Skin epidermis (tissue), 12 donors: ENCODE measurements at regions not wholly inside any gene's neighbourhood (a gene's known extent, or its start where the extent isn't known, plus 50 kb on each side); places are given as distances from the start of the nearest gene placed in this dataset.

Experiments used
- H3K27ac ChIP-seq, 21 experiments: fragments of 200-600 bp; sonication (generic) in 11 of 21; one replicate each; pipeline ENCODE4 v1.5.0; 2020; ENCODE audit warnings: mild to moderate bottlenecking in 3 of 21, inconsistent platforms in 2 of 21, moderate library complexity in 2 of 21
- H3K4me3 ChIP-seq, 7 experiments: fragments of 200-600 bp; sonication (generic) in 2 of 7; one replicate each; pipeline ENCODE4 v1.5.0; 2020; ENCODE audit warnings: inconsistent platforms in 2 of 7, mild to moderate bottlenecking in 2 of 7, moderate library complexity in 1 of 7

- Histone ChIP-seq H3K4me3 (no peak overlapping the region), H3K27ac (no peak overlapping the region)
These were observed 101.8 kb downstream of the CYP26A1 start for GRCh38 chr10:93175490-93175889.

GRCh38 chr10:93177511-93177910 is 103.8 kb downstream of the CYP26A1 start:
- H3K27ac ChIP-seq, result no peak overlapping the region
- no peak overlapping the region for H3K4me3 ChIP-seq

GRCh38 chr10:93178226-93178625 is 104.5 kb downstream of the CYP26A1 start:
- Histone ChIP-seq H3K4me3 (no peak overlapping the region), H3K27ac (no peak overlapping the region)

- peak overlapping the region in 5 of 21 experiments; percentile 10 to 56 (median 28) for H3K27ac ChIP-seq
- no peak overlapping the region for H3K4me3 ChIP-seq
These were observed 106.8 kb downstream of the CYP26A1 start for GRCh38 chr10:93180482-93180931.

GRCh38 chr10:93181271-93182048 is 107.8 kb downstream of the CYP26A1 start:
- H3K4me3 ChIP-seq, result no peak overlapping the region
- H3K27ac ChIP-seq, result peak overlapping the region in 5 of 21 experiments; percentile 14 to 56 (median 31)

GRCh38 chr10:93182049-93182327 is 108.3 kb downstream of the CYP26A1 start:
- Histone ChIP-seq H3K27ac (no peak overlapping the region), H3K4me3 (no peak overlapping the region)

GRCh38 chr10:93182790-93183189 is 109.1 kb downstream of the CYP26A1 start:
- Histone ChIP-seq H3K27ac (no peak overlapping the region), H3K4me3 (no peak overlapping the region)

- H3K27ac ChIP-seq, result peak overlapping the region in 1 of 21 experiments; percentile 36
These were observed 113.0 kb downstream of the CYP26A1 start for GRCh38 chr10:93186653-93187052.

GRCh38 chr10:93189944-93190343 is 116.3 kb downstream of the CYP26A1 start:
- Histone ChIP-seq H3K4me3 (no peak overlapping the region), H3K27ac (no peak overlapping the region)

More at GRCh38 chr10:93186653-93187052, 113.0 kb downstream of the CYP26A1 start:
- H3K4me3 ChIP-seq, result no peak overlapping the region

GRCh38 chr10:93190372-93190771 is 116.7 kb downstream of the CYP26A1 start:
- Histone ChIP-seq H3K4me3 (no peak overlapping the region), H3K27ac (no peak overlapping the region)

GRCh38 chr10:93193906-93194305 is 120.2 kb downstream of the CYP26A1 start:
- Histone ChIP-seq H3K27ac (no peak overlapping the region), H3K4me3 (no peak overlapping the region)

- peak overlapping the region in 1 of 21 experiments; percentile 20 for H3K27ac ChIP-seq
- peak overlapping the region in 2 of 7 experiments; percentile 9 to 12 for H3K4me3 ChIP-seq
These were observed 124.9 kb downstream of the CYP26A1 start for GRCh38 chr10:93198401-93199131.

GRCh38 chr10:93199191-93199751 is 125.6 kb downstream of the CYP26A1 start:
- H3K27ac ChIP-seq, result peak overlapping the region in 2 of 21 experiments; percentile 3 to 20

GRCh38 chr10:93204494-93205485 is 131.1 kb downstream of the CYP26A1 start:
- H3K27ac ChIP-seq, result no peak overlapping the region

More at GRCh38 chr10:93199191-93199751, 125.6 kb downstream of the CYP26A1 start:
- H3K4me3 ChIP-seq, result peak overlapping the region in 2 of 7 experiments; percentile 9 to 12

GRCh38 chr10:93206652-93207051 is 133.0 kb downstream of the CYP26A1 start:
- Histone ChIP-seq H3K4me3 (no peak overlapping the region), H3K27ac (no peak overlapping the region)

More at GRCh38 chr10:93204494-93205485, 131.1 kb downstream of the CYP26A1 start:
- H3K4me3 ChIP-seq, result no peak overlapping the region

- H3K27ac ChIP-seq, result no peak overlapping the region
These were observed 135.2 kb downstream of the CYP26A1 start for GRCh38 chr10:93208717-93209464.

GRCh38 chr10:93211991-93212390 is 138.3 kb downstream of the CYP26A1 start:
- Histone ChIP-seq H3K4me3 (no peak overlapping the region), H3K27ac (no peak overlapping the region)

More at GRCh38 chr10:93208717-93209464, 135.2 kb downstream of the CYP26A1 start:
- H3K4me3 ChIP-seq, result no peak overlapping the region

- Histone ChIP-seq H3K27ac (no peak overlapping the region), H3K4me3 (no peak overlapping the region)
These were observed 141.6 kb downstream of the CYP26A1 start for GRCh38 chr10:93215312-93215711.
